HCEC 1CT (cell line): ENCODE measurements at regions not wholly inside any gene's neighbourhood (a gene's known extent, or its start where the extent isn't known, plus 50 kb on each side); places are given as distances from the start of the nearest gene placed in this dataset.
A peak's percentile ranks its signal among the peaks of the same experiment; 100 is the strongest.

Experiments
- DNase-seq: peaks from one replicate; pipeline ENCODE4 v3.0.0-alpha.2; 2017

GRCh38 chr6:14187406-14187805 lies 69.8 kb downstream of the CD83 start:
- DNase-seq = no peak

- DNase-seq = no peak
Observed at GRCh38 chr6:14189074-14189473, 71.5 kb downstream of the CD83 start.

GRCh38 chr6:14190191-14190928 lies 72.8 kb downstream of the CD83 start:
- no peak for DNase-seq

- no peak for DNase-seq
Observed at GRCh38 chr6:14190929-14191224, 73.3 kb downstream of the CD83 start.

- no peak for DNase-seq
Observed at GRCh38 chr6:14191761-14192160, 74.2 kb downstream of the CD83 start.

- no peak for DNase-seq
Observed at GRCh38 chr6:14192216-14192788, 74.7 kb downstream of the CD83 start.

- DNase-seq = no peak
Observed at GRCh38 chr6:14193524-14193923, 76.0 kb downstream of the CD83 start.

- no peak for DNase-seq
Observed at GRCh38 chr6:14194483-14194882, 76.9 kb downstream of the CD83 start.

GRCh38 chr6:14194976-14195375 lies 77.4 kb downstream of the CD83 start:
- no peak for DNase-seq

GRCh38 chr6:14196026-14196425 lies 78.5 kb downstream of the CD83 start:
- no peak for DNase-seq

GRCh38 chr6:14197118-14197517 lies 79.5 kb downstream of the CD83 start:
- no peak for DNase-seq

- DNase-seq = peak; percentile 61
Observed at GRCh38 chr6:14200047-14200446, 82.5 kb downstream of the CD83 start.

GRCh38 chr6:14202947-14203346 lies 85.4 kb downstream of the CD83 start:
- DNase-seq = no peak

- DNase-seq = no peak
Observed at GRCh38 chr6:14206391-14206790, 88.8 kb downstream of the CD83 start.

- no peak for DNase-seq
Observed at GRCh38 chr6:14207448-14207847, 89.9 kb downstream of the CD83 start.

- no peak for DNase-seq
Observed at GRCh38 chr6:14209000-14209399, 91.4 kb downstream of the CD83 start.

- DNase-seq = no peak
Observed at GRCh38 chr6:14210077-14210476, 92.5 kb downstream of the CD83 start.

GRCh38 chr6:14210663-14211561 lies 93.3 kb downstream of the CD83 start:
- peak; percentile 89 for DNase-seq

GRCh38 chr6:14211562-14211942 lies 94.0 kb downstream of the CD83 start:
- DNase-seq = no peak

- no peak for DNase-seq
Observed at GRCh38 chr6:14212020-14212419, 94.4 kb downstream of the CD83 start.

GRCh38 chr6:14212632-14213031 lies 95.1 kb downstream of the CD83 start:
- DNase-seq = no peak

- DNase-seq = no peak
Observed at GRCh38 chr6:14216946-14217684, 99.5 kb downstream of the CD83 start.
